Fibroblast of skin of left biceps (primary cell): ENCODE measurements at regions not wholly inside any gene's neighbourhood (a gene's known extent, or its start where the extent isn't known, plus 50 kb on each side); places are given as distances from the start of the nearest gene placed in this dataset.

ENCODE experiments used
- DNase-seq, 2 experiments: peaks; one replicate each; pipeline ENCODE4 v3.0.0-alpha.2; 2013; ENCODE audit warnings: low read depth in 2 of 2

DNA sequence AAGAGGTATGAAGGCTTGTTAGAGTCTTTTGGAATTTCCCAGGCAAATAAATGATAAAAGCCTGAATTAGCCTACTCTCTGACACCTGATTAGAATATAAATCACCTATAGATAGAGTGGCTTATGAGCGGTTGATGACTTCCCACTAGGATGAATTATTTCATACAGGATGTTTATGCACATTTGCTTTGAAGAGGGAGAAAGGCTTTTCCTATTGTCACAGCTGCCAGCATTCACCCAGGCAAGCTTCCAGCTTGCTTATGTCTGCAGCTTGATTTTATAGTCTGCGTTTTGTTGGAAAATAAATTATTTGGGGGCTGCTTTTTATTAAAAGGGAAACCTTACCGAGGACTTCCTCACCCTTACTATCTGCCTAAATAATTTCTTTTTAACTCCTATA lies 51.3 kb upstream of the EIF2S2 start:
- DNase-seq: no peak

- DNase-seq: no peak
Measured at GRCh38 chr20:34164381-34164984, 52.4 kb upstream of the EIF2S2 start.

GRCh38 chr20:34165018-34165619 lies 53.1 kb upstream of the EIF2S2 start:
- DNase-seq: no peak

DNA sequence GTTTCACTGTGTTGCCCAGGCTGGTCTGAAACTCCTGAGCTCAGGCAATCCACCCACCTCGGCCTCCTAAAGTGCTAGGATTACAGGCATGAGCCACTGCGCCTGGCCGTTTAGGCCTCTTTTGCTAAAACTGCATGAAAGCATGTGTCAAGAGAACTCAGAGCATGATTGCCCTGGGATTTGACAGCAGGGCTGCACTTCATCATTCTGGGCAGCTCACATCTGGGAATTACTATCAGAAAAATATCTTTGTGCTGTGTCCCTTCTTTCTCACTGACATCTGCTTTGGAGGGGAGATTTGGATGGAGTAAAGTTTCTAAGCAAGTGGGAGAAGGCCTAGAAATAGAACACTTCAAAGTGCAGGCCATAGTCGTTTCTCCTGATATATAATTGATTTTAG lies 59.6 kb upstream of the EIF2S2 start:
- no peak for DNase-seq

DNA sequence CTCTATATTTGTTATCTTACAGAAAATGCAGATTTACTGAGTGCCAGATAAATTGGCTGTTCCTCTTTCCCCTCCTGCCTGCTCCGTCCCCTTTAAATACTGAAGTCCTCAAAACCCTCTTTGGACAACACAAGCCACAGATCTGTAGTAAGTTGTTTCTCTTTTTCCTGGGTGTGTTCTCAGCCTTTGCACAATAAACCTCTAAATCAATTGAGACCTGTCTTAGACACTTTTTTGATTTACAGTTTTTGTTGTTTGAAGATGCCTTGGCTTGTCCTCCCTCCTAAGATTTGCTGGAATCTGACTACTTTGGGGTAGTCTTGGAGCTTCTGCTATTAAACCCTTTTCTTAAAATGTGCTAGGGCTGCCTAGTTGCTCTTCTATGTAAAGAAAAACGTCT lies 60.9 kb upstream of the EIF2S2 start:
- no peak for DNase-seq

- no peak for DNase-seq
Measured at GRCh38 chr20:34175079-34175478, 63.0 kb upstream of the EIF2S2 start.

DNA sequence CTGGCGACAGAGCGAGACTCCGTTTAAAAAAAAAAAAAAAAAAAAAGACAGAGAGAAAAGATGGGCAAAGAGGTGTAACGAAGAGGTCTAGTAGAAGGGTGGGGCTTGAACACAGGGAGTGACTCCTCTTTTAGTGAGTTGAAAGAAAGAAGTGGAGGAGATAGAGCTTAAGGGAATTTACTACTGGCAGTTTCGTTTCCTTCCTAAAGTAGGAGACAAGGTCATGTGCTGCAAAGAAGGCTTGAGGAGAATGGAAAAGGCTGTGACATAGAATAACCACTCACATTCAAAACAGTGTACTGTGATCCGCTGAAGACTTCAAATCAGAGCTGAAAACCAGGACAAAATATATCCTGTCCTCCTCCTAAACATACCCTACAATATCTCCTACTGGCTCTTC lies 63.8 kb upstream of the EIF2S2 start:
- no peak for DNase-seq

DNA sequence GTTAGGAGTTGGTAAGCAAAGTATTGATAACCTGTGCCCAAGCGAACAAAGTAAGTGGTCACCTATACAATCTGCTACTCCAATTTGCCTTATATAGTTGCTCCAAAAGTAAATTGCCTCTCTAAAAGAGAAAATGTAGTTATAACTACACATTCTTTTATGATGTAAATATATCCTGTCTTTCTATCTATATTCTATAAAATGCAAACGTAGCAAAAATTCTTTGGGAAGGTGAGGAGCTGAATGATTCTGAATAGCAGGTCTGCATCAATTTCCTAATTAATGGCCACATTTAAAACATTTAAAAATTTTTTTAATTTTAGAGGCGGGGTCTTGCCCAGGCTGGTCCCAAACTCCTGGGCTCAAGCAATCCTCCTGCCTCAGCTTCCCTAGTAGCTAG lies 64.2 kb upstream of the ASIP start:
- no peak for DNase-seq

- no peak for DNase-seq
Measured at GRCh38 chr20:34179637-34180360, 61.4 kb upstream of the ASIP start.

DNA sequence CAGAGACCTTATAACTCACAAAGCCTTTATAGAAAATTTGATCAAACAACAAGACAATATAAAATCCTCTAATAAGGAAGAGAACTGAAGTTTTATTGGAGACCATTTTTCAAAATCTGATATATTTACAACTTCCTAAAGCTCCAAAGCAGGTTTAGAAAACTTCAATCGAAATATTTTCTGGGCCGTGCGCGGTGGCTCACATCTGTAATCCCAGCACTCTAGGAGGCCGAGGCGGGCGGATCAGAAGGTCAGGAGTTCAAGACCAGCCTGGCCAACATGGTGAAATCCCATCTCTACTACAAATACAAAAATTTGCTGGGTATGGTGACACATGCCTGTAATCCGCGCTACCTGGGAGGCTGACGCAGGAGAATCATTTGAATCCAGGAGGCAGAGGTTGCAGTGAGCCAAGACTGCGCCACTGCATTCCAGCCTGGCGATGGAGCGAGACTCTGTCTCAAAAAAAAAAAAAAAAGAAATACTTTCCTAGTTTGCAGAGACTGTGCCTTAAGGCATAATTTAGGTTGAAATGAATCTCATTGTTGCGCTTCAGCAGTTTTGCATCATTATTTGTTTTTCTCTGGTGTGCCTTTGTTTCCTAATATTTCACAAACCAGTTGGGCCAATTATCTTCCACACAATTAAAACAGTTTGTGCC lies 60.6 kb upstream of the ASIP start:
- DNase-seq: no peak

DNA sequence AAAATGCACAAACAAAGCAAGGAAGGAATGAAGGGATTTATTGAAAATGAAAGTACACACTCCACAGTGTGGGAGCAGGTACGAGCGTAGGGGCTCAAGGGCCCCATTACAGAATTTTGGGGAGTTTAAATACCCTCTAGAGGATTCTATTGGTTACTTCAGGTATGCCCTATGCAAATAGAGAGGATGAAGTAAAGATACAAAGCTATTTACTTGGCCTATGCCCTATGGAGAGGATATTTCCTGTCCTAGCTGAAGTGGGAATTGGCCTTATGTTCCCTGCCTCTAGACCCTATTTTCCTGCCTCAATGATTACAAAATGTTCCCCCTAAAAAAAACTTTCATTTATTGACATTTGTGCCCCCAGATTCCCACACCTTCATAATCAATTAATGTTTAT lies 59.7 kb upstream of the ASIP start:
- no peak for DNase-seq

DNA sequence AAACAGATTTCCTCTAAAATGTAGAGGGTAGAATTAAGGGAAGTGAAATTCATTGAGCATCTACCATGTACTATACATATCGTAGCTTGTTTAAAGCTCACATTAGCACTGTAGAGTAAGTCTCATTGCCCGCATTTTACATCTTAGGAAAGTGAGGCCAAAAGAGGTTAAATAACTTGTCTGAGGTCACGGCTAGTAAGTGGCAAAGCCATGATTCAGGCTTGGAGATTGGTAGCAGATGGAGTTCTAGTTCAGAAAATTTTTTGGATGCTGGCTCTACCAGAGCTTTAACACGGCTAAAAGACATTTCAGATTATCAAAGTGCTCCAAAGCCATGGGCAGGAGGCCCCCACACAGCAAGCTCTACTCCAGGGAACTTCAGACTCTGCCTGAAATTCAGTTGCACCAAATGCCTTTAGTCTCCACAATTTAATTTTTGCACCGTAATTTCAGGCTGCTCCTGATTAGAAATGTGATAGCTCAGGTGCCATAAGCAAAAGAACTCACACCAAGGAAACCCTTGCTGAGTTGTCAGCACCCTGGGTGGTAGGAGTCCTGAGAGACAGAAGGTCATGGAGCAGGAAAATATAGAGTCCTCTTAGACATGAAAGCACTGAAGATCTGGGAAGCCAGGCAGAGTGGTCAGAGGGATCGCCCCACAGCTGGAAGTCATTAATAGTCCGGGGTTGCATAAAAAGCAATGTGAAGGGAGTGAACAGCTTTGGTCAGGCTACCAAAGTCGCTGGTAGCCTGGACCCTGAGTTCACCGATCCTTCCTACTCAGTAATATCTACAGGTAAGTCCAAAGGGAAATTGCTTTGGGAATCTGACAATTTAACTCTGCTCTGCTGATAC lies 55.2 kb upstream of the ASIP start:
- no peak for DNase-seq

GRCh38 chr20:34189572-34190163 lies 51.6 kb upstream of the ASIP start:
- no peak for DNase-seq

DNA sequence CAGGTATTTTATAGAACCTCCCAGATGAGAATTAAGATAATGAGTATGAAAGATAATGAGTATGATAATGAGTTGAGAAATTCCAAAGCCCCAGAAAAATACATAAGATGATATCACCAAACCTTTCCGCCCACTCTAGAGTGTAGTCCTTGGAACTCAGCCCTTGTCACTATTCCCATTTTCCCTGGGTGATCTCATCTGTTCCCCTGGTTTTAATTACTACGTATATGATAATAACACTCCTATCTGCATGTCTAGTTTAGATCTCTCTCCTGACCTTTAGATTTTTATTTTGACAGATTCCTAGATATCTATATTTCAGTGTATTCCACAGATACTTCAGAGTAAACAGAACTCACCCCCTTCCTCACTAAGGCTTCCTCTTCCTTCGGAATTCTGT lies 51.0 kb upstream of the ASIP start:
- DNase-seq: no peak

- DNase-seq: peak; percentile 67 to 68
Measured at GRCh38 chr20:34190679-34191090, 50.5 kb upstream of the ASIP start.
